ENCODE measurements at regions not wholly inside any gene's neighbourhood (a gene's known extent, or its start where the extent isn't known, plus 50 kb on each side); places are given as distances from the start of the nearest gene placed in this dataset.

GRCh38 chr5:126236994-126237393 is 186.2 kb upstream of the GRAMD2B start:
- H3K36me3 Mint-ChIP-seq (ENCODE audit: low read depth) = no peaks in the 10 kb centered on the region
- no peaks in the 10 kb centered on the region for H3K4me1 Mint-ChIP-seq (ENCODE audit: low read depth)
- no peak overlapping the region for H3K4me3 Mint-ChIP-seq (ENCODE audit: low read depth)
- no peak overlapping the region for H3K27ac Mint-ChIP-seq
- no peaks in the 10 kb centered on the region for H3K9me3 Mint-ChIP-seq
- no peaks in the 10 kb centered on the region for H3K27me3 Mint-ChIP-seq (ENCODE audit: low read depth)
- intact Hi-C loops (cut with micrococcal nuclease) = no loop called here
- DNase-seq (ENCODE audit: low spot score) = no peak

GRCh38 chr5:126248611-126249010 is 174.6 kb upstream of the GRAMD2B start:
- H3K4me3 Mint-ChIP-seq (ENCODE audit: low read depth) = no peak overlapping the region
- H3K27ac Mint-ChIP-seq = no peak overlapping the region
- H3K4me1 Mint-ChIP-seq (ENCODE audit: low read depth) = no peaks in the 10 kb centered on the region
- DNase-seq (ENCODE audit: low spot score) = no peak
- no peaks in the 10 kb centered on the region for H3K27me3 Mint-ChIP-seq (ENCODE audit: low read depth)
- H3K9me3 Mint-ChIP-seq = no peaks in the 10 kb centered on the region
- intact Hi-C loops (cut with micrococcal nuclease) = no loop called here
- H3K36me3 Mint-ChIP-seq (ENCODE audit: low read depth) = no peaks in the 10 kb centered on the region

GRCh38 chr5:126251024-126251423 is 172.2 kb upstream of the GRAMD2B start:
- intact Hi-C loops (cut with micrococcal nuclease) = no loop called here
- no peaks in the 10 kb centered on the region for H3K4me1 Mint-ChIP-seq (ENCODE audit: low read depth)
- DNase-seq (ENCODE audit: low spot score) = no peak
- H3K27ac Mint-ChIP-seq = no peak overlapping the region
- no peaks in the 10 kb centered on the region for H3K9me3 Mint-ChIP-seq
- no peaks in the 10 kb centered on the region for H3K27me3 Mint-ChIP-seq (ENCODE audit: low read depth)
- no peaks in the 10 kb centered on the region for H3K36me3 Mint-ChIP-seq (ENCODE audit: low read depth)
- H3K4me3 Mint-ChIP-seq (ENCODE audit: low read depth) = no peak overlapping the region

GRCh38 chr5:126253406-126253805 is 169.8 kb upstream of the GRAMD2B start:
- intact Hi-C loops (cut with micrococcal nuclease) = no loop called here
- no peak for DNase-seq (ENCODE audit: low spot score)
- Mint-ChIP-seq H3K4me1 (ENCODE audit: low read depth) (no peaks in the 10 kb centered on the region), H3K36me3 (ENCODE audit: low read depth) (no peaks in the 10 kb centered on the region), H3K4me3 (ENCODE audit: low read depth) (no peak overlapping the region), H3K27ac (no peak overlapping the region), H3K9me3 (peaks cover 6% of the 10 kb centered on the region), H3K27me3 (ENCODE audit: low read depth) (no peaks in the 10 kb centered on the region)

- intact Hi-C loops (cut with micrococcal nuclease) = no loop called here
- no peaks in the 10 kb centered on the region for H3K9me3 Mint-ChIP-seq
- no peak for DNase-seq (ENCODE audit: low spot score)
- H3K4me1 Mint-ChIP-seq (ENCODE audit: low read depth) = no peaks in the 10 kb centered on the region
- no peaks in the 10 kb centered on the region for H3K27me3 Mint-ChIP-seq (ENCODE audit: low read depth)
- no peak overlapping the region for H3K27ac Mint-ChIP-seq
- no peaks in the 10 kb centered on the region for H3K36me3 Mint-ChIP-seq (ENCODE audit: low read depth)
- no peak overlapping the region for H3K4me3 Mint-ChIP-seq (ENCODE audit: low read depth)
Observed at GRCh38 chr5:126263591-126264184, 159.5 kb upstream of the GRAMD2B start.

- H3K27me3 Mint-ChIP-seq (ENCODE audit: low read depth) = no peaks in the 10 kb centered on the region
- H3K36me3 Mint-ChIP-seq (ENCODE audit: low read depth) = no peaks in the 10 kb centered on the region
- DNase-seq (ENCODE audit: low spot score) = no peak
- no peaks in the 10 kb centered on the region for H3K4me1 Mint-ChIP-seq (ENCODE audit: low read depth)
- no peak overlapping the region for H3K4me3 Mint-ChIP-seq (ENCODE audit: low read depth)
- intact Hi-C loops (cut with micrococcal nuclease) = no loop called here
- H3K27ac Mint-ChIP-seq = no peak overlapping the region
- H3K9me3 Mint-ChIP-seq = no peaks in the 10 kb centered on the region
Observed at GRCh38 chr5:126265917-126266316, 157.3 kb upstream of the GRAMD2B start.

- H3K4me3 Mint-ChIP-seq (ENCODE audit: low read depth) = no peak overlapping the region
- H3K27me3 Mint-ChIP-seq (ENCODE audit: low read depth) = no peaks in the 10 kb centered on the region
- no peak for DNase-seq (ENCODE audit: low spot score)
- H3K36me3 Mint-ChIP-seq (ENCODE audit: low read depth) = no peaks in the 10 kb centered on the region
- intact Hi-C loops (cut with micrococcal nuclease) = no loop called here
- H3K9me3 Mint-ChIP-seq = no peaks in the 10 kb centered on the region
- H3K4me1 Mint-ChIP-seq (ENCODE audit: low read depth) = no peaks in the 10 kb centered on the region
- no peak overlapping the region for H3K27ac Mint-ChIP-seq
Observed at GRCh38 chr5:126267438-126267837, 155.8 kb upstream of the GRAMD2B start.

- Mint-ChIP-seq H3K27ac (no peak overlapping the region), H3K27me3 (ENCODE audit: low read depth) (no peaks in the 10 kb centered on the region), H3K4me3 (ENCODE audit: low read depth) (no peak overlapping the region), H3K36me3 (ENCODE audit: low read depth) (no peaks in the 10 kb centered on the region), H3K4me1 (ENCODE audit: low read depth) (no peaks in the 10 kb centered on the region), H3K9me3 (no peaks in the 10 kb centered on the region)
- DNase-seq (ENCODE audit: low spot score) = no peak
- intact Hi-C loops (cut with micrococcal nuclease) = no loop called here
Observed at GRCh38 chr5:126268697-126269315, 154.4 kb upstream of the GRAMD2B start.

GRCh38 chr5:126269511-126269910 is 153.7 kb upstream of the GRAMD2B start:
- H3K4me1 Mint-ChIP-seq (ENCODE audit: low read depth) = no peaks in the 10 kb centered on the region
- H3K9me3 Mint-ChIP-seq = no peaks in the 10 kb centered on the region
- DNase-seq (ENCODE audit: low spot score) = no peak
- H3K4me3 Mint-ChIP-seq (ENCODE audit: low read depth) = no peak overlapping the region
- intact Hi-C loops (cut with micrococcal nuclease) = no loop called here
- H3K27ac Mint-ChIP-seq = no peak overlapping the region
- no peaks in the 10 kb centered on the region for H3K36me3 Mint-ChIP-seq (ENCODE audit: low read depth)
- H3K27me3 Mint-ChIP-seq (ENCODE audit: low read depth) = no peaks in the 10 kb centered on the region

- Mint-ChIP-seq H3K36me3 (ENCODE audit: low read depth) (no peaks in the 10 kb centered on the region), H3K4me3 (ENCODE audit: low read depth) (no peak overlapping the region), H3K27me3 (ENCODE audit: low read depth) (no peaks in the 10 kb centered on the region), H3K9me3 (no peaks in the 10 kb centered on the region), H3K4me1 (ENCODE audit: low read depth) (no peaks in the 10 kb centered on the region), H3K27ac (no peak overlapping the region)
- intact Hi-C loops (cut with micrococcal nuclease) = no loop called here
- DNase-seq (ENCODE audit: low spot score) = no peak
Observed at GRCh38 chr5:126271141-126271540, 152.1 kb upstream of the GRAMD2B start.

GRCh38 chr5:126274076-126274762 is 149.0 kb upstream of the GRAMD2B start:
- no peaks in the 10 kb centered on the region for H3K9me3 Mint-ChIP-seq
- H3K36me3 Mint-ChIP-seq (ENCODE audit: low read depth) = no peaks in the 10 kb centered on the region
- intact Hi-C loops (cut with micrococcal nuclease) = no loop called here
- no peaks in the 10 kb centered on the region for H3K4me1 Mint-ChIP-seq (ENCODE audit: low read depth)
- H3K27ac Mint-ChIP-seq = no peak overlapping the region
- no peak overlapping the region for H3K4me3 Mint-ChIP-seq (ENCODE audit: low read depth)
- DNase-seq (ENCODE audit: low spot score) = no peak
- H3K27me3 Mint-ChIP-seq (ENCODE audit: low read depth) = no peaks in the 10 kb centered on the region

GRCh38 chr5:126274763-126275125 is 148.5 kb upstream of the GRAMD2B start:
- Mint-ChIP-seq H3K4me1 (ENCODE audit: low read depth) (no peaks in the 10 kb centered on the region), H3K9me3 (no peaks in the 10 kb centered on the region), H3K27me3 (ENCODE audit: low read depth) (no peaks in the 10 kb centered on the region), H3K36me3 (ENCODE audit: low read depth) (no peaks in the 10 kb centered on the region), H3K27ac (no peak overlapping the region), H3K4me3 (ENCODE audit: low read depth) (no peak overlapping the region)
- intact Hi-C loops (cut with micrococcal nuclease) = no loop called here
- no peak for DNase-seq (ENCODE audit: low spot score)

- no peak overlapping the region for H3K27ac Mint-ChIP-seq
- no peak overlapping the region for H3K4me3 Mint-ChIP-seq (ENCODE audit: low read depth)
- H3K9me3 Mint-ChIP-seq = no peaks in the 10 kb centered on the region
- H3K27me3 Mint-ChIP-seq (ENCODE audit: low read depth) = no peaks in the 10 kb centered on the region
- H3K4me1 Mint-ChIP-seq (ENCODE audit: low read depth) = no peaks in the 10 kb centered on the region
- DNase-seq (ENCODE audit: low spot score) = no peak
- intact Hi-C loops (cut with micrococcal nuclease) = no loop called here
- no peaks in the 10 kb centered on the region for H3K36me3 Mint-ChIP-seq (ENCODE audit: low read depth)
Observed at GRCh38 chr5:126277762-126278161, 145.4 kb upstream of the GRAMD2B start.

Data from activated T-helper 2 cell treated with anti-CD3 and anti-CD28 coated beads, Interferon-gamma antibody, Interleukin-2, Interleukin-4, amounts not matched to agents 10 μg/mL and 5 μg/mL and 100 μg/mL, durations not matched to agents 14 hours and 24 hours and 36 hours (primary cell).